CD4-positive, alpha-beta memory T cell (primary cell): ENCODE measurements at regions not wholly inside any gene's neighbourhood (a gene's known extent, or its start where the extent isn't known, plus 50 kb on each side); places are given as distances from the start of the nearest gene placed in this dataset.

ENCODE experiments used
- CTCF ChIA-PET: fragments of 350-600 bp; sonication (Branson Sonifier 250); formaldehyde crosslinking; loops from one replicate; lab custom pipeline; 2021; ENCODE audit warnings: inconsistent platforms; ENCODE audit not compliant: partially characterized antibody; lab: Charles Lee
- POLR2A ChIA-PET: fragments of 350-600 bp; sonication (Branson Sonifier 250); formaldehyde crosslinking; loops from one replicate; lab custom pipeline; 2021; ENCODE audit not compliant: partially characterized antibody; lab: Charles Lee
- DNase-seq, 5 donors: peaks; one replicate each; pipeline versions ENCODE4 v3.0.0 to v3.0.0-alpha.2; 2020 to 2022; ENCODE audit warnings: mixed read lengths in 1 of 5
- H3K27ac ChIP-seq: one replicate; pipeline ENCODE4 v1.7.0; 2013; ENCODE audit warnings: low read depth, low read length
- H3K27me3 ChIP-seq: 2 replicates; pipeline ENCODE4 v1.7.0; 2013; ENCODE audit warnings: mild to moderate bottlenecking, low read length, moderate library complexity; ENCODE audit not compliant: insufficient read depth
- H3K36me3 ChIP-seq: 2 replicates; pipeline ENCODE4 v1.7.0; 2013; ENCODE audit warnings: mild to moderate bottlenecking, low read length, moderate library complexity; ENCODE audit not compliant: insufficient read depth
- H3K4me1 ChIP-seq: 2 replicates; pipeline ENCODE4 v1.7.0; 2013; ENCODE audit warnings: mild to moderate bottlenecking, low read length, moderate library complexity; ENCODE audit not compliant: insufficient read depth
- H3K4me3 ChIP-seq, 2 donors: one replicate each; pipeline ENCODE4 v1.7.0; 2013; ENCODE audit warnings: low read length in 2 of 2, mild to moderate bottlenecking in 1 of 2
- H3K9me3 ChIP-seq, 2 donors: one replicate each; pipeline ENCODE4 v1.7.0; 2013; ENCODE audit warnings: low read length in 2 of 2, control low read depth in 1 of 2; ENCODE audit not compliant: control insufficient read depth in 1 of 2
- H3K27ac Mint-ChIP-seq, 7 donors: one replicate each; pipeline ENCODE4 v1.8.0; 2020 to 2021; ENCODE audit warnings: mixed read lengths in 7 of 7, mild to moderate bottlenecking in 6 of 7, inconsistent platforms in 3 of 7, moderate library complexity in 3 of 7
- H3K27me3 Mint-ChIP-seq, 2 donors: one replicate each; pipeline ENCODE4 v1.8.0; 2020 to 2021; ENCODE audit warnings: mixed read lengths in 2 of 2
- H3K36me3 Mint-ChIP-seq, 2 donors: one replicate each; pipeline ENCODE4 v1.8.0; 2020 to 2021; ENCODE audit warnings: mixed read lengths in 2 of 2, inconsistent platforms in 1 of 2, mild to moderate bottlenecking in 1 of 2
- H3K4me1 Mint-ChIP-seq, 4 donors: one replicate each; pipeline ENCODE4 v1.8.0; 2020 to 2021; ENCODE audit warnings: mixed read lengths in 4 of 4, mild to moderate bottlenecking in 1 of 4
- H3K4me3 Mint-ChIP-seq, 8 donors: one replicate each; pipeline ENCODE4 v1.8.0; 2020 to 2021; ENCODE audit warnings: mixed read lengths in 8 of 8, mild to moderate bottlenecking in 7 of 8, moderate library complexity in 6 of 8, inconsistent platforms in 3 of 8
- H3K9me3 Mint-ChIP-seq, 8 donors: one replicate each; pipeline ENCODE4 v1.8.0; 2020 to 2021; ENCODE audit warnings: mixed read lengths in 8 of 8, mild to moderate bottlenecking in 5 of 8, inconsistent platforms in 3 of 8, moderate library complexity in 1 of 8
- intact Hi-C: fragments of 100-400 bp; cut with micrococcal nuclease; formaldehyde crosslinking; loops from one replicate; pipeline ENCODE4 v1.15.1; 2023

DNA sequence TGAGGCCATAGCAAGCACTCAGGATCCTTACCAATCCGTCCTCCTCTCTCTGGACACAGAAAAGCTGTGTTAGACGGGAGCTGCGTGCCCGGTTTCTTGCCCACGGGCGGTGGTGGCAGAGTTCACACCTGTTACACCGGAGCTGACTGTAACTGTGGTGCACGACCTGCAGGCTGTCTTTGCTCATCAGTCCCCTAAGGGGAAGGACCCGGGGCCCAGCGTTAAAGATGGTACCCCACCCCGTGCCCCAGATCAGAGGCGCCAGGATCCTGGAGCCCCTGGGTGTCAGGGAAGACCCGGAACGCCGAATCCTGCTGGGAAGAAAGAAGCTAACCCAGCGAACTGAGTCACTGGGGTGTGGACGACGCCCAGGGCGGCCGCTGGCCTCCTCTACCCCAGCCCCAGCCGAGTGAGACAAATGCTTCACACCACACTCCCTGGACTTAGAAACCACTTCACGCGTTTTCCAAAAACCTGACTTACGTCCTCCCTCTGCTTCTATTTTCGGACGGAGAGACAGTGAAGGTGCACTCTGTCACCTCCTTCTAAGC lies 293.6 kb upstream of the SALL3 start:
- no peaks in the 10 kb centered on the region for H3K27me3 ChIP-seq
- no peaks in the 10 kb centered on the region for H3K9me3 ChIP-seq
- no peaks in the 10 kb centered on the region for H3K36me3 ChIP-seq
- no peaks in the 10 kb centered on the region for H3K4me1 Mint-ChIP-seq
- intact Hi-C loops: no loop called here
- H3K27ac ChIP-seq: no peak overlapping the region
- ChIA-PET CTCF (no interaction called here), POLR2A (no interaction called here)
- peaks cover 0 to 2% of the 10 kb centered on the region in 2 donors for H3K27me3 Mint-ChIP-seq
- H3K4me1 ChIP-seq: no peaks in the 10 kb centered on the region
- H3K4me3 Mint-ChIP-seq: peak overlapping the region in 1 of 8 donors; percentile 26
- no peak overlapping the region for H3K4me3 ChIP-seq
- peak overlapping the region in 1 of 7 donors; percentile 17 for H3K27ac Mint-ChIP-seq
- no peak for DNase-seq
- H3K36me3 Mint-ChIP-seq: no peaks in the 10 kb centered on the region
- H3K9me3 Mint-ChIP-seq: peaks cover 0 to 2% (median 0%) of the 10 kb centered on the region in 8 donors

DNA sequence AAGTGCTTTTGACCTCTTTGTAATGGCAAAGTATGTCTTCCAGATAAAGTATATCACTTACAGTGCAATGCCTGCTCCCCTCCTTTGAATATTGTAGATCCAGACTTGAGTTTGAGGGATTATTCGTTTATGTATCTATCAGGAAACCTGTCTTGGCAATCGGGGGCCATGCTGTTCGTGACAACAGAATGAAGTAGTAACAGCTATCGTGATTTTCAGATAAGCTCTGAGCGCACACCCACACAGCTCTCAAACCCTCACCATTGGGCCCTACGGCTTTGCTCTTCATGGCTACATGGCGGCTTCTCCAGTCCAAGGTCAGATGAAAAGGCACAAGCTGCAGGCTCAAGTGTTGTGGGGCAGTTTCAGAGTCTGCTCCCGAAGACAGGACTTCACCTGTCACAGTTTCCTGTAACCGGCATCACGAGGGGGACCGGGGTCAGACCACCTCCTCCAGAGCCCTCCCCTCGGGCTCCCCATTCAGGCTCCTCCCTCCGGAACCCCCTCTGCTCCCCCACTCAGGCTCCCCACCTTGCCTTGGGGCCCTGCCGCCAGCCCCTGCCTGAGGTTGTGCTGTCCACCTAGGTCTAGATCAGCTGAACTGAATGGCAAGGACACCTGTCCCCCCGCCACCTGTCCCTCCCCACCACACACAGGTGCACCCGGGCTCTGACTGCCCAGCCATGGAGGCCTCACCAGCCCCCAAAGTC lies 292.5 kb upstream of the SALL3 start:
- no peak overlapping the region for H3K27ac ChIP-seq
- no peak for DNase-seq
- ChIA-PET POLR2A (no interaction called here), CTCF (no interaction called here)
- no peaks in the 10 kb centered on the region for H3K36me3 Mint-ChIP-seq
- no peaks in the 10 kb centered on the region for H3K27me3 ChIP-seq
- peaks cover 0 to 2% of the 10 kb centered on the region in 2 donors for H3K27me3 Mint-ChIP-seq
- no peaks in the 10 kb centered on the region for H3K4me1 Mint-ChIP-seq
- intact Hi-C loops: no loop called here
- H3K27ac Mint-ChIP-seq: no peak overlapping the region
- H3K36me3 ChIP-seq: no peaks in the 10 kb centered on the region
- peaks cover 0 to 2% (median 0%) of the 10 kb centered on the region in 8 donors for H3K9me3 Mint-ChIP-seq
- no peaks in the 10 kb centered on the region for H3K4me1 ChIP-seq
- H3K9me3 ChIP-seq: no peaks in the 10 kb centered on the region
- no peak overlapping the region for H3K4me3 ChIP-seq
- no peak overlapping the region for H3K4me3 Mint-ChIP-seq

DNA sequence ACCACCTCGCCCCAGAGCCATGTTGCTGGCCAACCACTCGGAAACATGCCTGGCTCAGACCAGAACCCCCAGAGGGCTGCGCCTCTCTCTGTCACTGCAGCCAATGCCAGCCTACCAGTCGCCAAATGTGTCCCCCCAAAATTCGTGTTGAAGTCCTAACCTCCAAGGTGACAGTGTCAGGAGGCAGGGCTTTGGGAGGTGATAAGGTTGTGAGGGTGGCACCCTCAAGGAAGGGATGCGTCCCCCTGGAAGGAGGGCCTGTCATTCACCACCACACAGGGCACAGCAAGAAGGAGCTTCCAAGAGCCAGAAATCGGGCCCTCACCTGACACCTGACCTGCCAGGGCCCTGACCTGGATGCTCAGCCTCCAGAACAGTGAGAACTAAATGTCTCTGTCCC lies 291.9 kb upstream of the SALL3 start:
- Mint-ChIP-seq H3K4me3 (no peak overlapping the region), H3K36me3 (no peaks in the 10 kb centered on the region), H3K27me3 (peaks cover 0 to 2% of the 10 kb centered on the region in 2 donors), H3K4me1 (no peaks in the 10 kb centered on the region), H3K9me3 (peaks cover 0 to 2% (median 0%) of the 10 kb centered on the region in 8 donors), H3K27ac (no peak overlapping the region)
- Histone ChIP-seq H3K9me3 (no peaks in the 10 kb centered on the region), H3K4me1 (no peaks in the 10 kb centered on the region), H3K27ac (no peak overlapping the region), H3K27me3 (no peaks in the 10 kb centered on the region), H3K4me3 (no peak overlapping the region), H3K36me3 (no peaks in the 10 kb centered on the region)
- no peak for DNase-seq
- intact Hi-C loops: no loop called here
- ChIA-PET CTCF (no interaction called here), POLR2A (no interaction called here)

DNA sequence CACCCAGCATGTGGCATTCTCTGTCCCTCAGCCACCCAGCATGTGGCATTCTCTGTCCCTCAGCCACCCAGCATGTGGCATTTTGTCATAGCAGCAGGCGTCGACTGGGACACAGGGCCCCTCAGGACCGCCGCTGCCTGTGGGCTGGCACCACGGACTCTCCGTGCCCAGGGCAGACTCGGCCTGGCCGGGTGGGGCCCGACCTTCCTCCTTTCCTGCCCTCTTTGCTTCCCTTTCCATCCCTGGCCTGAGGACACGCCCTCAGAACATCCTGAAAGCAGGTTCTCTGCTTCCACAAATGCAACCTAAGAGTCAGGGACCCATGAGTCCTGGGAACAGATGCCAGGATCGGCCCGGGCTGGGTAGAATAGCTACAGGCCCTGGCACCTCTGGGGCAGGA lies 291.4 kb upstream of the SALL3 start:
- no peak overlapping the region for H3K27ac ChIP-seq

DNA sequence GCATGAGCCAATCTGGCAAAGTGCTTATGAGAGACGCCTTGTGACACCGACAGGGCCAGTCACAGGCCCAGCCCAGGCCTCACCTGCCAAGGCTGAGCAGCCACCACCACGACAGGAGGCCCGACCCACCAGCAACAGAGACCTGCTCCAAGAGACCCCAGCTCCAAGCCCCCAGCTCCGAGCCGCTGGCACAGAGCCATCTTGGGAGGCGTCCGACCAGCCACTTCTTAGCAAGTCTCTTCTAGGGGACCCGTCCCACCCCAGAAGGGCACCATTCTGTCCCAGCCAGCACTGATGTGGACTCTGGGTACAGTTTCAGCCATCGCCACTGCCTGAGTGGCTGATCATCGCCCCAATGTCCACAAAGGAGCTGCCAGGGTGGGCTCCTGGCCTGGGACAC lies 290.7 kb upstream of the SALL3 start:
- Histone ChIP-seq H3K4me1 (no peaks in the 10 kb centered on the region), H3K27me3 (no peaks in the 10 kb centered on the region), H3K27ac (no peak overlapping the region), H3K9me3 (no peaks in the 10 kb centered on the region), H3K4me3 (no peak overlapping the region), H3K36me3 (no peaks in the 10 kb centered on the region)
- H3K36me3 Mint-ChIP-seq: no peaks in the 10 kb centered on the region
- no peak overlapping the region for H3K4me3 Mint-ChIP-seq
- intact Hi-C loops: no loop called here
- peaks cover 0 to 2% (median 0%) of the 10 kb centered on the region in 8 donors for H3K9me3 Mint-ChIP-seq
- DNase-seq: no peak
- CTCF ChIA-PET: no interaction called here
- H3K4me1 Mint-ChIP-seq: no peaks in the 10 kb centered on the region
- POLR2A ChIA-PET: no interaction called here
- H3K27ac Mint-ChIP-seq: no peak overlapping the region
- H3K27me3 Mint-ChIP-seq: peaks cover 0 to 2% of the 10 kb centered on the region in 2 donors

More for the DNA sequence above, 291.4 kb upstream of the SALL3 start:
- CTCF ChIA-PET: no interaction called here
- Mint-ChIP-seq H3K4me3 (no peak overlapping the region), H3K4me1 (no peaks in the 10 kb centered on the region), H3K36me3 (no peaks in the 10 kb centered on the region), H3K27ac (no peak overlapping the region), H3K27me3 (peaks cover 0 to 2% of the 10 kb centered on the region in 2 donors), H3K9me3 (peaks cover 0 to 2% (median 0%) of the 10 kb centered on the region in 8 donors)
- Histone ChIP-seq H3K36me3 (no peaks in the 10 kb centered on the region), H3K4me3 (no peak overlapping the region), H3K4me1 (no peaks in the 10 kb centered on the region), H3K27me3 (no peaks in the 10 kb centered on the region), H3K9me3 (no peaks in the 10 kb centered on the region)
- POLR2A ChIA-PET: no interaction called here
- DNase-seq: no peak
- intact Hi-C loops: no loop called here

DNA sequence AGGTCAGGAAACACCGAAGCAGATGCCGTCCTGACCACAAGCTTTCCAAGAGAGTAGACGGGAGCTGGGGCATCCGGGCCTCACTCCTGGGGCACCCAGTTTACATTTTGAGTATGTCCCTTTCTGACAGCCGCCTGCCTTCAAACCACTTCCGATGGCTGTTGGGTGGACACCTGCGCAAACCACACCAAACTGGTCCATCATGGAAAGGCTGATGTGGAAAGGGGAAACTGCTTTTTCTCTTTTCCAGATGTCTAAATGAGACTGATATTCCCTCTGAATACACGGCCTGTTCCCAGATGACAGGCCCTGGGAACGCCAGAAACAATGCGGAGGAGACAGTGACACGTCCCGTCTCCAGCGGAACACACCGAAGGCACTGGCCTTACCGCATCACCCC lies 290.0 kb upstream of the SALL3 start:
- ChIA-PET CTCF (no interaction called here), POLR2A (no interaction called here)
- Mint-ChIP-seq H3K4me1 (no peaks in the 10 kb centered on the region), H3K27ac (no peak overlapping the region), H3K9me3 (peaks cover 0 to 2% (median 0%) of the 10 kb centered on the region in 8 donors), H3K4me3 (no peak overlapping the region), H3K27me3 (no peaks in the 10 kb centered on the region), H3K36me3 (no peaks in the 10 kb centered on the region)
- no peak for DNase-seq
- no peak overlapping the region for H3K27ac ChIP-seq
- no peak overlapping the region for H3K4me3 ChIP-seq
- no peaks in the 10 kb centered on the region for H3K9me3 ChIP-seq
- H3K27me3 ChIP-seq: no peaks in the 10 kb centered on the region
- H3K4me1 ChIP-seq: no peaks in the 10 kb centered on the region
- no peaks in the 10 kb centered on the region for H3K36me3 ChIP-seq
- intact Hi-C loops: no loop called here

DNA sequence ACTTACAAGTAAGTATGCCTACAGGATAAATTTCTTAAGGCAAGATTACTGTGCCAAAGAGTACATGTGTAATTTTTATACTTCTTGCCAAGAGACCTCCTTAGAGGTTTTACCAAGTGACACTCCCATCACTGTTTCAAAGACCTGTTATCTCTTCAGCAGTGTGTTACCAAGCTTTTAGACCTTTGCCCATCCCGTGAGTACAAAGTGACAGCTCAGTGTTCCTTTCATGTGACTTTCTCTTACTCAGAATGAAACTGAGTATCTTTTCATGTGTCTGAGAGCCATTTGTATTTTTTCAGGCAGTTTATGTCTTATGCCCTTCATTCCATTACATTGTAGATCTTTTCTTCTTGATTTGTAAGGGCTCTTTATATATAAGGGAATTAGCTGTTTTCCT lies 287.5 kb upstream of the SALL3 start:
- intact Hi-C loops: no loop called here
- Histone ChIP-seq H3K4me3 (no peak overlapping the region), H3K27ac (no peak overlapping the region), H3K4me1 (no peaks in the 10 kb centered on the region), H3K27me3 (no peaks in the 10 kb centered on the region), H3K9me3 (no peaks in the 10 kb centered on the region), H3K36me3 (no peaks in the 10 kb centered on the region)
- POLR2A ChIA-PET: no interaction called here
- no peak overlapping the region for H3K27ac Mint-ChIP-seq
- no peak overlapping the region for H3K4me3 Mint-ChIP-seq
- no peaks in the 10 kb centered on the region for H3K36me3 Mint-ChIP-seq
- CTCF ChIA-PET: no interaction called here
- H3K27me3 Mint-ChIP-seq: no peaks in the 10 kb centered on the region
- no peaks in the 10 kb centered on the region for H3K4me1 Mint-ChIP-seq
- no peak for DNase-seq
- peaks cover 0 to 1% (median 0%) of the 10 kb centered on the region in 8 donors for H3K9me3 Mint-ChIP-seq
